GM12892 (cell line): ENCODE measurements at regions not wholly inside any gene's neighbourhood (a gene's known extent, or its start where the extent isn't known, plus 50 kb on each side); places are given as distances from the start of the nearest gene placed in this dataset.

Experiments
- DNase-seq: peaks from one replicate; pipeline ENCODE4 v3.0.0; 2011; ENCODE audit not compliant: insufficient read length
- FAIRE-seq: peaks from 2 replicates; lab custom pipeline; 2011; peaks lifted over from hg19 to GRCh38; lab: Jason Lieb, UNC
- POLR2A ChIP-seq: IDR thresholded peaks from 2 replicates; pipeline ENCODE4 v1.6.1; 2011; ENCODE audit warnings: low read depth, low read length, control low read depth
- POLR2AphosphoS5 ChIP-seq: IDR thresholded peaks from 2 replicates; pipeline ENCODE4 v1.6.1; 2011; ENCODE audit warnings: low read depth, low read length, control low read depth
- TAF1 ChIP-seq: IDR thresholded peaks from 2 replicates; pipeline ENCODE4 v1.6.1; 2011; ENCODE audit warnings: low read depth, mild to moderate bottlenecking, control low read depth, low read length, borderline replicate concordance

DNA sequence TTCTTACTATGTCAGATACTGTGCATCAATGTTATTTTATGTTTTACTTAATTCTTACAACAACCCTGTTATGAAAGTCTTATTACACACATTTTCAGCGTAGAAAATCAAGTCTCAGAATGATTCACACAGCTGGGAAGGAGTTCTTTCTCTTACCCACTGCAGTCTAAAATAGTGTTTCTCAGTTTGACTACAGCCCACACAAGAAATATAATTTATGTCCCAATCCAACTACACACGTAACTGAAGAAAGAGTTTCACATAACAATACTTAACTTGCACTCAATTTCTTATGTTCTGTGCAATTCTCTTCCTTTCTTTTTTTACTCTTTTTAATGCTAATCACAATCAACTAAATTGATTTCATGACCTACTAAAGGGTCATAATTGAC lies 252.8 kb upstream of the ADGRL2 start:
- FAIRE-seq, result peak; percentile 85

GRCh38 chr1:81547261-81547911 lies 253.3 kb upstream of the ADGRL2 start:
- no peak for TF ChIP-seq POLR2AphosphoS5
- no peak for TF ChIP-seq TAF1
- TF ChIP-seq POLR2A, result no peak
- FAIRE-seq, result no peak
- no peak for DNase-seq

More for the DNA sequence above, 252.8 kb upstream of the ADGRL2 start:
- no peak for DNase-seq
- TF ChIP-seq POLR2A, result no peak
- TF ChIP-seq TAF1, result no peak
- TF ChIP-seq POLR2AphosphoS5, result no peak

DNA sequence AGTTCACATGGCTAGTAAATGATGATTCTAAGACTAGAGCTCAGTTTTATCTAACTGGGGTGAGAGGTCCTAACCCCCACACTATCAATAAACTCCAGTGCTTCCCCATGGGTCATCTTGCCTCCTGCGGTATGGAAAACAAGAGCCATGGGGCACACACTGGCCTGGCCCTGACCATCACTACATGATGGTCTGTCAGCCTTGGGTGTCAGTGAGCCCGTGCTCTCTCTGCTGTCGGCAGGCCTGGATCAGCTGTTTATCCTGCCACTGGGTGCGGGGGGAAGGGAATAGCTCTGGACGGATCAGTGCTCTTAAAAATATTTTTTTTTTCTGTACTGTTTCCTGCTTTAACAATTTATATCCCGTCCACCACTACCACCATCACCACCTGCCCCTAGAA lies 255.0 kb upstream of the ADGRL2 start:
- DNase-seq (no peak), FAIRE-seq (no peak)
- TF ChIP-seq POLR2A (no peak), TAF1 (no peak), POLR2AphosphoS5 (no peak)

DNA sequence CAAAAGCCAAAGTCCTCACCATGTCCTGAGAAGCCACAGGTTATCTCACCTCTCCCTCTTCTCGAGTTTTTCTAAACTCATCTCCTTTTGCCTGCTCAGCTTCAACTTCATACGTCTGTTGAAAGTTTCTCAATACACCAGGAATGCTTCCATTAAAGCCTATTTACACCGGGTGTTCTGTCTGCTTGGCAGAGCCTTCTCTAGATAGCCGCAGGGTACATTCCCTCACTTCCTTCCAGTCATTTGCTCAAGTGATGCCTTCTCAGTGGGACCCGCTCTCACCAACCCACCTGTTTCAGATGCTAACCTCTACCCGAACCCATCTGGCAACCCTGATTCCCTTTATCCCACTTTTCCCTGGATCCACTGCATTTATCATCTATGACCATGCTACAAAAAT lies 257.0 kb upstream of the ADGRL2 start:
- no peak for FAIRE-seq
- TF ChIP-seq POLR2A (no peak), TAF1 (no peak), POLR2AphosphoS5 (no peak)

GRCh38 chr1:81542196-81542595 lies 258.5 kb upstream of the ADGRL2 start:
- TF ChIP-seq POLR2A (no peak), POLR2AphosphoS5 (no peak), TAF1 (no peak)
- FAIRE-seq, result no peak
- no peak for DNase-seq

More for the DNA sequence above, 257.0 kb upstream of the ADGRL2 start:
- no peak for DNase-seq

DNA sequence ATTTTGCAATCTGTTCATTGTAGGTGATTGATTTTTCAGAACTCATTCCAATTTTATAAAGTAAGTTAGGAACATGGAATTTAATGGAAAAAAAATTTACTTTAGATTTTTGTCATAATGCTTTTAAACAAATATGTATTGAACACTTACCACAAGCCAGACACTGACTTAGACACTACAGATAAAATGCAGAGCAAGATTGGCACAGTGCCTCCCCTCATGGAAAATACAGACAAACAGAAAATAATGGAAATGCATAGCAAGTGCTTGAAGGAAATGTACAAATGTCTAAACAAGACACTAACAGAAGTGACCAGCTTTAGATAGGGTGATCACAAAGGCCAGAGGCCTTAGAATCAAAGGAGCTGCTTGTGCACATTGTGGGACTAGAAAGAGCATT lies 260.5 kb upstream of the ADGRL2 start:
- no peak for FAIRE-seq
- no peak for TF ChIP-seq POLR2AphosphoS5
- TF ChIP-seq TAF1, result no peak
- TF ChIP-seq POLR2A, result no peak
- no peak for DNase-seq

DNA sequence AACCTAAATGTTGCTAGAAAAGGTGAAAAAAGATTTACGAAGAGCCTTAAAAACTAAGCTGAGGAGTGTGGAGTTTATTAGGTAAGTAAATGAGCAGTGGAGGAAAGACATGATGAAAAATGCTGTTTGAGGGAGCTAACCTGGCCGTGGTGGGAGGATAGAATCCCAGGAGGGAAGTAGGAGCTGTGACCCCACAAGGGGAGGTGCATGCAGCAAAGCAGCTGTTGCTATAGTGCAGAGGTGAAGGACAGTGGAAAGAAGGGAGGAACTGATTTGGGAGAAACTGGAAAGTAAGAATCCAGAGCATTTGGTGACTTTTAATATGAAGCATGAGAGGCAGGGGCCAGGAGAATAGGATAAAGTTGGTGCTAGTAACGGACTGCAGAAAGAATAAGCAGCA lies 271.7 kb upstream of the ADGRL2 start:
- no peak for DNase-seq
- no peak for FAIRE-seq
- TF ChIP-seq POLR2A, result no peak
- TF ChIP-seq TAF1, result no peak
- TF ChIP-seq POLR2AphosphoS5, result no peak

DNA sequence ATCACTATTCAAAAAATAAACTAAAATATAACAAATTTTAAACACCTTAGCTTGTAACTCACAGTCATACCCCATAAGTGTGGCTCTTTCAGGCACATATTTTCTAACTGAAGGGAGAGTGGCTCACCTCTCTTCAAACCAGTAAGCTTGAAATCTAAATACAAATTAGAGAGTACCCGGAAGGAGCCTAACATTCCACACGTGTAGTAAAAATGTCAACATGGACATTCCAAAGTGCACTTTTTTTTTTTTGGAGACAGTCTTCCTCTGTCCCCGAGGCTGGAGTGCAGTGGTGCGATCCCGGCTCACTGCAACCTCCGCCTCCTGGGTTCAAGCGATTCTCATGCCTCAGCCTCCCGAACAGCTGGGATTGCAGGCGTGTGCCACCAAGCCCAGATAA lies 275.6 kb upstream of the ADGRL2 start:
- no peak for DNase-seq
- no peak for TF ChIP-seq POLR2AphosphoS5
- TF ChIP-seq TAF1, result no peak
- TF ChIP-seq POLR2A, result no peak
- FAIRE-seq, result no peak

- no peak for FAIRE-seq
- no peak for TF ChIP-seq POLR2A
- TF ChIP-seq TAF1, result no peak
- TF ChIP-seq POLR2AphosphoS5, result no peak
- DNase-seq, result no peak
Observed at GRCh38 chr1:81519987-81520386, 280.7 kb upstream of the ADGRL2 start.

DNA sequence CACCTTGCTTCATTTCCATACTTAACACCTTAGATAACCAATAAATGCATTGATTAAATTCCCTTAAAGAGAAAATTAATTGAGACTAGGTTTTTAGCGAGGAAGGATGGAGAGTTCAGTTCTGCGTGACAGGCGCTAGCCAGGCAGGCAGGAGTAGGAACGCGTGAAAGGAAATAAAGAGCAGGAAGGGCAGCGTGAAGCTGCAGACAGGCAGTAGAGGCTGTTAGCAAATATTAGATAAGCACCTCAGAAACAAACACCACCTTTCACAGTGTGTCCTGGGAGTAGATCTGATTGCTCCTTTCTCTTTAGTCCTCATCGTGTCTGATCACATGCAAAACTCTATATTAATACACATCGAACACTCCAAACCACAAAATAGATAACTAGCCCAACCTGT lies 282.7 kb upstream of the ADGRL2 start:
- TF ChIP-seq POLR2AphosphoS5, result no peak
- no peak for TF ChIP-seq POLR2A
- no peak for TF ChIP-seq TAF1
- DNase-seq, result no peak
- FAIRE-seq, result no peak

DNA sequence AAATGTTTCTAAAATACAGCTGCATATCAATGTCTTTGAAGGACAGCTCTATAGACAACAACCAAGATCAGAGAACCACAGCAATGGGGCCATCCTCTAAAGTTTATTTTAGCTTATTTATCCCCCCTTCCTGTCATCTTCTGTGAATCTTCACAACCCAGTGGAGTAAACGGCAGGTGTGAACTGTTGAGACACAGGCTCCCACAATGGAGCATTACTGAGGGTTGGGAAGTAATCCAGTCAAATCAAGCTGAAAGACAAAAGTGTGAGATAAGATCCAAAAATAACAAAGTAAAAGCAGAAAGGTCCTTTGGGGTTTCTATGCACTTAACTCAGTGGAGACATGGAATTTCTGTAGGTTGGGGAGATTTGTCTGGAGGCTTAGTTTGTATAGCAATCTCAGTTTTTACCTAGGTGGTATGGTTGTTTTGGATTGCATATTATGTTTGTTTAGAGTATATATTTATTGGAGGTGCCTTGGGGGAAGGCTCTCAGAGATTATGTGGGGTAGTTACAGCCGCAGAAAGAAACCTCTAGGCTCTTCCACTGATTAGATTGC lies 286.9 kb upstream of the ADGRL2 start:
- TF ChIP-seq POLR2AphosphoS5, result no peak
- TF ChIP-seq POLR2A, result no peak
- no peak for TF ChIP-seq TAF1
- FAIRE-seq, result no peak
- DNase-seq, result no peak

- DNase-seq (no peak), FAIRE-seq (no peak)
- TF ChIP-seq POLR2AphosphoS5 (no peak), POLR2A (no peak), TAF1 (no peak)
Observed at GRCh38 chr1:81512252-81513003, 288.3 kb upstream of the ADGRL2 start.
